GM12878 (cell line): ENCODE measurements at regions not wholly inside any gene's neighbourhood (a gene's known extent, or its start where the extent isn't known, plus 50 kb on each side); places are given as distances from the start of the nearest gene placed in this dataset.

ENCODE experiments used
- ATAC-seq: fragments of 200-7000 bp; cut with Tn5 transposase; 3 replicates; pipeline ENCODE4 v1.9.1; 2020; ENCODE audit warnings: mild to moderate bottlenecking, moderate library complexity
- BruUV-seq: library from RNA; stranded (reverse); fragments of 400-500 nt; replicated peaks from 2 replicates; lab custom pipeline; 2021; lab: Mats Ljungman, UMichigan
- CTCF ChIA-PET: fragments of 300-600 bp; sonication (Branson Sonifier 250); formaldehyde crosslinking; extraction: SDS; loops from one replicate; lab custom pipeline; 2021; ENCODE audit warnings: inconsistent platforms; lab: Yijun Ruan, JAX
- POLR2A ChIA-PET: fragments of 350-600 bp; formaldehyde crosslinking; extraction: SDS; loops from one replicate; lab custom pipeline; 2021; ENCODE audit warnings: inconsistent platforms; lab: Charles Lee
- RAD21 ChIA-PET: fragments of 300-600 bp; sonication (Branson Sonifier 250); formaldehyde crosslinking; loops from one replicate; lab custom pipeline; 2023; ENCODE audit warnings: antibody characterized with exemption; ENCODE audit not compliant: unreplicated experiment; lab: Charles Lee
- SMC1A ChIA-PET: fragments of 300-600 bp; sonication (Branson Sonifier 250); formaldehyde crosslinking; loops from one replicate; lab custom pipeline; 2023; ENCODE audit not compliant: unreplicated experiment, uncharacterized antibody; lab: Charles Lee
- DNase-seq: peaks from one replicate; pipeline ENCODE4 v3.0.0-alpha.2; 2011; ENCODE audit warnings: low read depth, low spot score
- FAIRE-seq: peaks from 3 replicates; lab custom pipeline; 2011; peaks lifted over from hg19 to GRCh38; lab: Jason Lieb, UNC
- H2AFZ ChIP-seq: 2 replicates; pipeline ENCODE4 v1.6.0; 2011; ENCODE audit warnings: low read depth, low read length, control low read depth; ENCODE audit not compliant: control insufficient read depth
- H3K27ac ChIP-seq: 2 replicates; pipeline ENCODE4 v1.5.1; 2011; ENCODE audit warnings: control low read depth; ENCODE audit not compliant: control insufficient read depth, insufficient read depth
- H3K27me3 ChIP-seq, 2 experiments: replicated peaks in 1 of 2; 2 replicates each; pipeline versions ENCODE4 v1.6.0 to v1.6.1; 2011; ENCODE audit warnings: low read length in 1 of 2; ENCODE audit not compliant: control insufficient read depth in 2 of 2, insufficient read depth in 2 of 2
- H3K36me3 ChIP-seq, 2 experiments: 2 replicates each; pipeline ENCODE4 v1.5.1; 2011; ENCODE audit warnings: low read length in 1 of 2; ENCODE audit not compliant: control insufficient read depth in 2 of 2, insufficient read depth in 2 of 2
- H3K4me1 ChIP-seq: 2 replicates; pipeline ENCODE4 v1.6.1; 2011; ENCODE audit warnings: mild to moderate bottlenecking, low read length, moderate library complexity, mixed read lengths; ENCODE audit not compliant: control insufficient read depth, insufficient read depth
- H3K4me2 ChIP-seq: 2 replicates; pipeline ENCODE4 v1.6.0; 2011; ENCODE audit warnings: control low read depth; ENCODE audit not compliant: control insufficient read depth, insufficient read depth
- H3K4me3 ChIP-seq: fragments of 200-600 bp; sonication (generic); 2 replicates; pipeline ENCODE4 v1.5.1; 2016
- H3K79me2 ChIP-seq: 2 replicates; pipeline ENCODE4 v1.6.0; 2011; ENCODE audit warnings: low read length; ENCODE audit not compliant: control insufficient read depth, insufficient read depth
- H3K9ac ChIP-seq: 2 replicates; pipeline ENCODE4 v1.8.0; 2011; ENCODE audit warnings: low read length, control low read depth, mixed read lengths; ENCODE audit not compliant: control insufficient read depth, insufficient read depth
- H3K9me3 ChIP-seq: replicated peaks from 3 replicates; pipeline ENCODE4 v1.5.1; 2011; ENCODE audit warnings: mild to moderate bottlenecking, low read length; ENCODE audit not compliant: control insufficient read depth, insufficient read depth
- H4K20me1 ChIP-seq: 2 replicates; pipeline ENCODE4 v1.6.0; 2011; ENCODE audit not compliant: control insufficient read depth, insufficient read depth
- BRCA1 ChIP-seq: IDR thresholded peaks from 2 replicates; pipeline ENCODE4 v1.6.1; 2011; ENCODE audit warnings: low read depth, low read length, improper control_type of control experiment
- CUX1 ChIP-seq: IDR thresholded peaks from 2 replicates; pipeline ENCODE4 v1.6.1; 2012; ENCODE audit warnings: improper control_type of control experiment, low read depth, low read length; ENCODE audit not compliant: insufficient replicate concordance
- IRF4 ChIP-seq: IDR thresholded peaks from 2 replicates; pipeline ENCODE4 v1.6.1; 2011; ENCODE audit warnings: low read depth, low read length
- JUNB ChIP-seq: IDR thresholded peaks from 2 replicates; pipeline ENCODE4 v1.6.1; 2016; ENCODE audit warnings: antibody characterized with exemption, mild to moderate bottlenecking
- KLF5 ChIP-seq: fragments of 450-650 bp; IDR thresholded peaks from 2 replicates; pipeline ENCODE4 v1.6.1; 2014; ENCODE audit warnings: mild to moderate bottlenecking; ENCODE audit not compliant: partially characterized antibody
- MEF2A ChIP-seq: IDR thresholded peaks from 2 replicates; pipeline ENCODE4 v1.6.1; 2011; ENCODE audit warnings: low read depth, mild to moderate bottlenecking, low read length, moderate library complexity; ENCODE audit not compliant: insufficient read depth
- SIN3A ChIP-seq: IDR thresholded peaks from 2 replicates; pipeline ENCODE4 v1.6.1; 2012; ENCODE audit warnings: low read depth, low read length, improper control_type of control experiment
- SRF ChIP-seq, 2 experiments: IDR thresholded peaks; 2 replicates each; pipeline ENCODE4 v1.6.1; 2011; ENCODE audit warnings: low read depth in 2 of 2, low read length in 2 of 2, mild to moderate bottlenecking in 1 of 2, moderate library complexity in 1 of 2
- STAT1 ChIP-seq: fragments of 450-650 bp; conservative IDR thresholded peaks from 2 replicates; pipeline ENCODE4 v1.6.1; 2014; ENCODE audit warnings: antibody characterized with exemption, mild to moderate bottlenecking
- ZNF24 ChIP-seq: fragments of 450-650 bp; IDR thresholded peaks from 2 replicates; pipeline ENCODE4 v1.6.1; 2017; ENCODE audit warnings: antibody characterized with exemption, mild to moderate bottlenecking
- WGBS: methylation state at CpG from one replicate; pipeline ENCODE4 v1.1.6; 2016; ENCODE audit warnings: low lambda C conversion rate; ENCODE audit not compliant: insufficient replicate concordance, insufficient coverage; ENCODE audit errors: missing lambda C conversion rate; 5-methylcytosine and 5-hydroxymethylcytosine counted together
- in situ Hi-C: fragments of 300-500 bp; cut with MboI; formaldehyde crosslinking; loops from 9 replicates; pipeline ENCODE4 v1.14.3; 2018; ENCODE audit warnings: mixed read lengths
- intact Hi-C: fragments of 100-400 bp; cut with micrococcal nuclease; formaldehyde crosslinking; loops from one replicate; pipeline ENCODE4 v1.14.2; 2022; ENCODE audit not compliant: unreplicated experiment

- H3K9ac ChIP-seq, result no peak overlapping the region
- ATAC-seq, result no peak
- TF ChIP-seq BRCA1 (no peak), STAT1 (no peak), IRF4 (no peak), JUNB (no peak), ZNF24 (no peak), CUX1 (no peak), SRF (IDR thresholded peaks at IDR 0.05; ENCODE audit: low read depth in 2 of 2, low read length in 2 of 2) (no peak), KLF5 (no peak), MEF2A (no peak), SIN3A (no peak)
- no TSS peak for BruUV-seq
- ChIA-PET RAD21 (interaction anchor here (0.7 to 1.0 kb wide), 2 partner anchors 12 to 890 kb away, joined by 3 to 4 read pairs; no protein-coding TSS in a partner anchor), POLR2A (no interaction called here), CTCF (interaction anchor here (0.7 to 1.4 kb wide), 4 partner anchors 10 to 117 kb away, joined by 3 to 4 read pairs (median 3); no protein-coding TSS in a partner anchor), SMC1A (interaction anchor here (0.9 to 5.8 kb wide), 3 partner anchors 9 to 890 kb away, joined by 3 to 43 read pairs (median 5); no protein-coding TSS in a partner anchor)
- no peaks in the 10 kb centered on the region for H3K27me3 ChIP-seq
- DNase-seq, result no peak
- no peaks in the 10 kb centered on the region for H3K36me3 ChIP-seq
- no peak overlapping the region for H3K4me3 ChIP-seq
- H3K4me1 ChIP-seq, result no peaks in the 10 kb centered on the region
- H4K20me1 ChIP-seq, result no peaks in the 10 kb centered on the region
- no peak for FAIRE-seq
- H3K4me2 ChIP-seq, result no peak overlapping the region
- 11% methylated on average over 4 of the region's 4 CpGs for WGBS
- H3K9me3 ChIP-seq, result no peaks in the 10 kb centered on the region; the same call in 2 of the 3 replicates
- H3K79me2 ChIP-seq, result no peaks in the 10 kb centered on the region
- intact Hi-C loops (no loop called here), in situ Hi-C loops (loop anchor here (10.0 kb wide), 1 partner anchor 896 kb away; no protein-coding TSS in a partner anchor)
- H2AFZ ChIP-seq, result no peak overlapping the region
- H3K27ac ChIP-seq, result no peak overlapping the region
These were observed 875.6 kb downstream of the TFAP2A start for GRCh38 chr6:9539231-9539755.
